IMR-90 (cell line): ENCODE measurements at regions not wholly inside any gene's neighbourhood (a gene's known extent, or its start where the extent isn't known, plus 50 kb on each side); places are given as distances from the start of the nearest gene placed in this dataset.

Experiments used
- ATAC-seq: fragments of 200-7000 bp; cut with Tn5 transposase; 2 replicates; pipeline ENCODE4 v1.9.1; 2020; ENCODE audit warnings: low read depth, mild to moderate bottlenecking, moderate library complexity
- BruUV-seq: library from RNA; stranded (reverse); fragments of 400-500 nt; replicated peaks from 2 replicates; lab custom pipeline; 2021; lab: Mats Ljungman, UMichigan
- CTCF ChIA-PET: fragments of 300-600 bp; formaldehyde crosslinking; extraction: SDS; loops from one replicate; lab custom pipeline; 2021; ENCODE audit warnings: antibody characterized with exemption; lab: Yijun Ruan, JAX
- POLR2A ChIA-PET: fragments of 300-600 bp; sonication (Branson Sonifier 250); formaldehyde crosslinking; loops from one replicate; lab custom pipeline; 2022; ENCODE audit warnings: antibody characterized with exemption; ENCODE audit not compliant: unreplicated experiment; lab: Charles Lee
- DNase-seq: peaks from one replicate; pipeline ENCODE4 v3.0.0; 2013
- H2AFZ ChIP-seq: replicated peaks from 2 replicates; pipeline ENCODE3; 2013; ENCODE audit warnings: low read length, mild to moderate bottlenecking; ENCODE audit not compliant: poor library complexity
- H2AK5ac ChIP-seq: 2 replicates; pipeline ENCODE4 v1.6.1; 2013; ENCODE audit warnings: low read depth, low read length, inconsistent platforms
- H2AK9ac ChIP-seq: replicated peaks from 2 replicates; pipeline ENCODE3; 2013; ENCODE audit warnings: mild to moderate bottlenecking, low read depth, low read length, moderate library complexity; ENCODE audit not compliant: poor library complexity
- H2BK120ac ChIP-seq: 2 replicates; pipeline ENCODE4 v1.6.1; 2013; ENCODE audit warnings: low read depth, low read length, inconsistent platforms
- H2BK15ac ChIP-seq: 3 replicates; pipeline ENCODE4 v1.6.1; 2013; ENCODE audit warnings: low read depth, low read length, inconsistent platforms
- H2BK20ac ChIP-seq: 2 replicates; pipeline ENCODE4 v1.6.1; 2013; ENCODE audit warnings: low read depth, mild to moderate bottlenecking, inconsistent platforms, low read length, moderate library complexity
- H2BK5ac ChIP-seq: 2 replicates; pipeline ENCODE4 v1.6.1; 2013; ENCODE audit warnings: mild to moderate bottlenecking, low read depth, low read length, inconsistent platforms; ENCODE audit not compliant: poor library complexity, severe bottlenecking
- H3K14ac ChIP-seq: replicated peaks from 2 replicates; pipeline ENCODE4 v1.6.1; 2013; ENCODE audit warnings: low read depth, low read length, inconsistent platforms
- H3K18ac ChIP-seq: 2 replicates; pipeline ENCODE4 v1.6.1; 2013; ENCODE audit warnings: low read depth, low read length, control low read depth
- H3K23ac ChIP-seq: 2 replicates; pipeline ENCODE4 v1.6.1; 2013; ENCODE audit warnings: low read depth, low read length, inconsistent platforms
- H3K27ac ChIP-seq: 2 replicates; pipeline ENCODE4 v1.5.1; 2013; ENCODE audit warnings: mild to moderate bottlenecking, control low read depth, low read length; ENCODE audit not compliant: insufficient read depth
- H3K27me3 ChIP-seq: 2 replicates; pipeline ENCODE4 v1.6.1; 2013; ENCODE audit warnings: low read length; ENCODE audit not compliant: control insufficient read depth, insufficient read depth
- H3K36me3 ChIP-seq: 2 replicates; pipeline ENCODE4 v1.6.1; 2013; ENCODE audit warnings: low read length, mixed read lengths; ENCODE audit not compliant: control insufficient read depth, insufficient read depth
- H3K4ac ChIP-seq: 2 replicates; pipeline ENCODE4 v1.6.1; 2013; ENCODE audit warnings: low read depth, low read length, inconsistent platforms
- H3K4me1 ChIP-seq: 2 replicates; pipeline ENCODE4 v1.6.1; 2013; ENCODE audit warnings: low read length, mixed read lengths; ENCODE audit not compliant: control insufficient read depth, insufficient read depth
- H3K4me2 ChIP-seq: 2 replicates; pipeline ENCODE4 v1.6.1; 2013; ENCODE audit warnings: low read depth, mild to moderate bottlenecking, control low read depth, low read length, moderate library complexity
- H3K4me3 ChIP-seq: 2 replicates; pipeline ENCODE4 v1.5.1; 2013; ENCODE audit warnings: low read depth, mild to moderate bottlenecking, control low read depth, low read length, moderate library complexity; ENCODE audit not compliant: insufficient read depth
- H3K56ac ChIP-seq: 2 replicates; pipeline ENCODE4 v1.6.1; 2013; ENCODE audit warnings: low read length, inconsistent platforms; ENCODE audit not compliant: insufficient read depth; ENCODE audit errors: extremely low read depth
- H3K79me1 ChIP-seq, 2 experiments: 2 replicates each; pipeline ENCODE4 v1.6.1; 2013; ENCODE audit warnings: low read length in 2 of 2, inconsistent platforms in 1 of 2, low read depth in 1 of 2
- H3K9ac ChIP-seq: 2 replicates; pipeline ENCODE4 v1.6.1; 2013; ENCODE audit warnings: low read depth, low read length, control low read depth
- H3K9me1 ChIP-seq: 2 replicates; pipeline ENCODE4 v1.6.1; 2013; ENCODE audit warnings: low read length, inconsistent platforms; ENCODE audit not compliant: insufficient read depth
- H3K9me3 ChIP-seq: 2 replicates; pipeline ENCODE4 v1.6.1; 2013; ENCODE audit warnings: low read length; ENCODE audit not compliant: control insufficient read depth, insufficient read depth
- H4K20me1 ChIP-seq: 2 replicates; pipeline ENCODE4 v1.6.1; 2013; ENCODE audit warnings: low read length, inconsistent platforms; ENCODE audit not compliant: insufficient read depth
- H4K5ac ChIP-seq: 2 replicates; pipeline ENCODE4 v1.6.1; 2013; ENCODE audit warnings: mild to moderate bottlenecking, low read depth, low read length, control low read depth
- H4K8ac ChIP-seq, 2 experiments: 2 replicates each; pipeline ENCODE4 v1.6.1; 2013; ENCODE audit warnings: low read depth in 2 of 2, low read length in 2 of 2, control low read depth in 1 of 2, inconsistent platforms in 1 of 2
- H4K91ac ChIP-seq: 2 replicates; pipeline ENCODE4 v1.6.1; 2013; ENCODE audit warnings: low read depth, low read length, inconsistent platforms; ENCODE audit not compliant: insufficient read depth
- BHLHE40 ChIP-seq: fragments of 150-350 bp; IDR thresholded peaks from 2 replicates; pipeline ENCODE4 v1.6.1; 2016; ENCODE audit warnings: mild to moderate bottlenecking, low read depth, low read length
- CEBPB ChIP-seq: IDR thresholded peaks from 2 replicates; pipeline ENCODE4 v1.6.1; 2012; ENCODE audit warnings: low read depth, low read length, improper control_type of control experiment
- CHD1 ChIP-seq: IDR thresholded peaks from 2 replicates; pipeline ENCODE4 v1.6.1; 2012; ENCODE audit warnings: low read depth, low read length, improper control_type of control experiment
- FOS ChIP-seq: fragments of 150-350 bp; IDR thresholded peaks from 2 replicates; pipeline ENCODE4 v1.6.1; 2016; ENCODE audit warnings: low read depth, low read length
- MAFK ChIP-seq: IDR thresholded peaks from 2 replicates; pipeline ENCODE4 v1.6.1; 2012; ENCODE audit warnings: low read depth, low read length, improper control_type of control experiment
- MAZ ChIP-seq: IDR thresholded peaks from 2 replicates; pipeline ENCODE4 v1.6.1; 2012; ENCODE audit warnings: low read depth, mild to moderate bottlenecking, low read length, improper control_type of control experiment, moderate library complexity, borderline replicate concordance
- MXI1 ChIP-seq: IDR thresholded peaks from 2 replicates; pipeline ENCODE4 v1.6.1; 2012; ENCODE audit warnings: low read depth, mild to moderate bottlenecking, low read length, moderate library complexity, borderline replicate concordance
- NFE2L2 ChIP-seq: fragments of 150-350 bp; IDR thresholded peaks from 2 replicates; pipeline ENCODE4 v1.6.1; 2016; ENCODE audit warnings: low read depth, mild to moderate bottlenecking, low read length
- POLR2A ChIP-seq: IDR thresholded peaks from 2 replicates; pipeline ENCODE4 v1.6.1; 2012; ENCODE audit warnings: mild to moderate bottlenecking, low read depth, low read length
- RAD21 ChIP-seq: IDR thresholded peaks from 2 replicates; pipeline ENCODE4 v1.6.1; 2012; ENCODE audit warnings: low read length, improper control_type of control experiment
- RCOR1 ChIP-seq: IDR thresholded peaks from 2 replicates; pipeline ENCODE4 v1.6.1; 2012; ENCODE audit warnings: mild to moderate bottlenecking, low read length, improper control_type of control experiment; ENCODE audit not compliant: insufficient replicate concordance
- RFX5 ChIP-seq: IDR thresholded peaks from 2 replicates; pipeline ENCODE4 v1.8.0; 2012; ENCODE audit warnings: low read depth, mild to moderate bottlenecking, low read length, moderate library complexity
- SMC3 ChIP-seq: fragments of 150-350 bp; IDR thresholded peaks from 2 replicates; pipeline ENCODE4 v1.6.1; 2016; ENCODE audit warnings: low read depth, mild to moderate bottlenecking, antibody characterized with exemption, low read length, moderate library complexity
- WGBS, 2 experiments: methylation state at CpG; one replicate each; pipeline versions ENCODE4 v1.1.5 to v1.1.7; 2013; ENCODE audit warnings: missing lambda C conversion rate in 2 of 2; ENCODE audit not compliant: insufficient read length in 1 of 2; ENCODE audit errors: extremely low coverage in 2 of 2; 5-methylcytosine and 5-hydroxymethylcytosine counted together
- dilution Hi-C: fragments of 300-500 bp; cut with HindIII; formaldehyde crosslinking; loops from one replicate; pipeline ENCODE4 v1.14.3; 2018; ENCODE audit warnings: low sequenced_read_pairs; ENCODE audit not compliant: unreplicated experiment
- in situ Hi-C: fragments of 300-500 bp; cut with MboI; formaldehyde crosslinking; loops from 3 replicates; pipeline ENCODE4 v1.14.3; 2019; ENCODE audit warnings: low sequenced_read_pairs, inconsistent platforms, mixed read lengths
- intact Hi-C: fragments of 100-400 bp; cut with micrococcal nuclease; formaldehyde crosslinking; loops from 2 replicates; pipeline ENCODE4 v1.10.0; 2022
- TF ChIP-seq, protein P1 (sequence below): conservative IDR thresholded peaks from 2 replicates; pipeline ENCODE4 v1.5.1; 2012; ENCODE audit warnings: mild to moderate bottlenecking, low read depth, low read length, improper control_type of control experiment
- TF ChIP-seq, protein P2 (sequence below): fragments of 150-350 bp; IDR thresholded peaks from 2 replicates; pipeline ENCODE4 v1.6.1; 2017; ENCODE audit warnings: mild to moderate bottlenecking, antibody characterized with exemption, low read length, low read depth
- TF ChIP-seq, protein P3 (sequence below): fragments of 150-350 bp; IDR thresholded peaks from 2 replicates; pipeline ENCODE4 v1.6.1; 2016; ENCODE audit warnings: low read depth, mild to moderate bottlenecking, low read length, moderate library complexity, borderline replicate concordance

DNA sequence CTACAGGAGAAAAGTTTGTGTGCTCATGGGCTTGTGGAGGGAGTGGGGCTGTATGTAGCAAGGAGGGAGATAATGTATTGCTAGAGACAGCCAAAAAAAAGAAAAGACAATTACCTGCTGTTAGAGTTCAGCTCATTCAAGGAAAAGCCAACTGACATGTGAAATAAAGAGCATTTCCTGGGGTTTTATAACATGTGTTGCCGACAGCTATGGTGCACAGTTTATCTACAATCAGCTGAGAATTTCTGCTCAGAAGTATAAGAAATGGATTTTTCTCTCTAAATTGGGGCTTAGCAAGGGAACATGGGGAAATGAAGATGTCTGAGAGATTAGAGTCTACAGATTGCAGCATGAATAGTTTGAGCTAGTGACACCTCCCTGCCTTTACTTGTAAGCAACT, 674.1 kb downstream of the SUCLG1 start:
- Histone ChIP-seq H2AFZ (no peak overlapping the region), H3K27me3 (no peaks in the 10 kb centered on the region), H3K18ac (no peak overlapping the region), H3K79me1 (no peaks in the 10 kb centered on the region), H3K27ac (no peak overlapping the region), H4K8ac (no peak overlapping the region), H3K9me1 (no peaks in the 10 kb centered on the region), H3K23ac (no peak overlapping the region), H3K14ac (no peak overlapping the region), H4K5ac (no peak overlapping the region), H2BK5ac (no peak overlapping the region), H3K4me1 (no peaks in the 10 kb centered on the region), H2BK20ac (no peak overlapping the region), H3K36me3 (no peaks in the 10 kb centered on the region), H2BK15ac (no peak overlapping the region), H2BK120ac (no peak overlapping the region), H3K4me2 (no peak overlapping the region), H2AK5ac (no peak overlapping the region), H3K9ac (no peak overlapping the region), H2AK9ac (no peak overlapping the region), H3K9me3 (0 out of 2 replicates have a peak, but pooled peaks cover 2% of the 10 kb centered on the region), H3K4ac (no peak overlapping the region), H4K91ac (no peak overlapping the region), H3K56ac (no peak overlapping the region), H3K4me3 (no peak overlapping the region), H4K20me1 (no peaks in the 10 kb centered on the region)
- ATAC-seq (no peak), DNase-seq (no peak)
- in situ Hi-C loops (no loop called here), dilution Hi-C loops (no loop called here), intact Hi-C loops (no loop called here)
- CTCF ChIA-PET: no interaction called here
- POLR2A ChIA-PET: no interaction called here
- BruUV-seq: no TSS peak
- WGBS, 2 experiments: no CpG with 5 or more reads among the region's 1 CpG
- TF ChIP-seq MAFK (no peak), RCOR1 (no peak), SMC3 (no peak), RAD21 (no peak), BHLHE40 (no peak), CEBPB (no peak), RFX5 (no peak), CHD1 (no peak), POLR2A (no peak), MAZ (no peak), FOS (no peak), NFE2L2 (no peak), MXI1 (no peak)
- TF ChIP-seq, protein P1, sequence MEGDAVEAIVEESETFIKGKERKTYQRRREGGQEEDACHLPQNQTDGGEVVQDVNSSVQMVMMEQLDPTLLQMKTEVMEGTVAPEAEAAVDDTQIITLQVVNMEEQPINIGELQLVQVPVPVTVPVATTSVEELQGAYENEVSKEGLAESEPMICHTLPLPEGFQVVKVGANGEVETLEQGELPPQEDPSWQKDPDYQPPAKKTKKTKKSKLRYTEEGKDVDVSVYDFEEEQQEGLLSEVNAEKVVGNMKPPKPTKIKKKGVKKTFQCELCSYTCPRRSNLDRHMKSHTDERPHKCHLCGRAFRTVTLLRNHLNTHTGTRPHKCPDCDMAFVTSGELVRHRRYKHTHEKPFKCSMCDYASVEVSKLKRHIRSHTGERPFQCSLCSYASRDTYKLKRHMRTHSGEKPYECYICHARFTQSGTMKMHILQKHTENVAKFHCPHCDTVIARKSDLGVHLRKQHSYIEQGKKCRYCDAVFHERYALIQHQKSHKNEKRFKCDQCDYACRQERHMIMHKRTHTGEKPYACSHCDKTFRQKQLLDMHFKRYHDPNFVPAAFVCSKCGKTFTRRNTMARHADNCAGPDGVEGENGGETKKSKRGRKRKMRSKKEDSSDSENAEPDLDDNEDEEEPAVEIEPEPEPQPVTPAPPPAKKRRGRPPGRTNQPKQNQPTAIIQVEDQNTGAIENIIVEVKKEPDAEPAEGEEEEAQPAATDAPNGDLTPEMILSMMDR: no peak
- TF ChIP-seq, protein P2, sequence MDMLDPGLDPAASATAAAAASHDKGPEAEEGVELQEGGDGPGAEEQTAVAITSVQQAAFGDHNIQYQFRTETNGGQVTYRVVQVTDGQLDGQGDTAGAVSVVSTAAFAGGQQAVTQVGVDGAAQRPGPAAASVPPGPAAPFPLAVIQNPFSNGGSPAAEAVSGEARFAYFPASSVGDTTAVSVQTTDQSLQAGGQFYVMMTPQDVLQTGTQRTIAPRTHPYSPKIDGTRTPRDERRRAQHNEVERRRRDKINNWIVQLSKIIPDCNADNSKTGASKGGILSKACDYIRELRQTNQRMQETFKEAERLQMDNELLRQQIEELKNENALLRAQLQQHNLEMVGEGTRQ: no peak
- TF ChIP-seq, protein P3, sequence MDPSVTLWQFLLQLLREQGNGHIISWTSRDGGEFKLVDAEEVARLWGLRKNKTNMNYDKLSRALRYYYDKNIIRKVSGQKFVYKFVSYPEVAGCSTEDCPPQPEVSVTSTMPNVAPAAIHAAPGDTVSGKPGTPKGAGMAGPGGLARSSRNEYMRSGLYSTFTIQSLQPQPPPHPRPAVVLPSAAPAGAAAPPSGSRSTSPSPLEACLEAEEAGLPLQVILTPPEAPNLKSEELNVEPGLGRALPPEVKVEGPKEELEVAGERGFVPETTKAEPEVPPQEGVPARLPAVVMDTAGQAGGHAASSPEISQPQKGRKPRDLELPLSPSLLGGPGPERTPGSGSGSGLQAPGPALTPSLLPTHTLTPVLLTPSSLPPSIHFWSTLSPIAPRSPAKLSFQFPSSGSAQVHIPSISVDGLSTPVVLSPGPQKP: no peak
